Cardiac muscle cell (in vitro differentiated cells and primary cell): ENCODE measurements at regions not wholly inside any gene's neighbourhood (a gene's known extent, or its start where the extent isn't known, plus 50 kb on each side); places are given as distances from the start of the nearest gene placed in this dataset.
"Not testable (repeated sequence)": the region's sequence is repeated elsewhere in the genome, so short reads cannot be mapped to it uniquely, and the experiment has no call there.

Experiments used
- DNase-seq, 2 donors: peaks; one replicate each; pipeline versions ENCODE4 v3.0.0 to v3.0.0-alpha.2; 2010 to 2017; ENCODE audit warnings: low read depth in 1 of 2, low spot score in 1 of 2
- H3K27ac ChIP-seq: fragments of 200-600 bp; sonication (generic); 2 replicates; pipeline ENCODE4 v1.5.1; 2016
- H3K27me3 ChIP-seq: fragments of 200-600 bp; sonication (generic); 2 replicates; pipeline ENCODE4 v1.6.0; 2016; ENCODE audit warnings: control low read depth
- H3K36me3 ChIP-seq: fragments of 200-600 bp; sonication (generic); 2 replicates; pipeline ENCODE4 v1.5.1; 2016; ENCODE audit warnings: control low read depth
- H3K4me1 ChIP-seq: fragments of 200-600 bp; sonication (generic); 2 replicates; pipeline ENCODE4 v1.8.1; 2017; ENCODE audit warnings: low read depth, mild to moderate bottlenecking, mixed run types
- H3K4me3 ChIP-seq: fragments of 200-600 bp; sonication (generic); 2 replicates; pipeline ENCODE4 v1.5.1; 2016; ENCODE audit warnings: mild to moderate bottlenecking
- H3K9me3 ChIP-seq: fragments of 200-600 bp; sonication (generic); 2 replicates; pipeline ENCODE4 v1.5.1; 2017; ENCODE audit warnings: low read depth, mild to moderate bottlenecking, control low read depth
- TF ChIP-seq, protein P1 (sequence below): IDR thresholded peaks from 2 replicates; pipeline ENCODE4 v1.5.1; 2012; ENCODE audit warnings: low read depth, mild to moderate bottlenecking, low read length

GRCh38 chr12:47362126-47362705 is 282.5 kb upstream of the AMIGO2 start:
- DNase-seq = no peak
- no peaks in the 10 kb centered on the region for H3K9me3 ChIP-seq
- H3K36me3 ChIP-seq = no peaks in the 10 kb centered on the region
- no peak overlapping the region for H3K4me3 ChIP-seq
- TF ChIP-seq, protein P1, sequence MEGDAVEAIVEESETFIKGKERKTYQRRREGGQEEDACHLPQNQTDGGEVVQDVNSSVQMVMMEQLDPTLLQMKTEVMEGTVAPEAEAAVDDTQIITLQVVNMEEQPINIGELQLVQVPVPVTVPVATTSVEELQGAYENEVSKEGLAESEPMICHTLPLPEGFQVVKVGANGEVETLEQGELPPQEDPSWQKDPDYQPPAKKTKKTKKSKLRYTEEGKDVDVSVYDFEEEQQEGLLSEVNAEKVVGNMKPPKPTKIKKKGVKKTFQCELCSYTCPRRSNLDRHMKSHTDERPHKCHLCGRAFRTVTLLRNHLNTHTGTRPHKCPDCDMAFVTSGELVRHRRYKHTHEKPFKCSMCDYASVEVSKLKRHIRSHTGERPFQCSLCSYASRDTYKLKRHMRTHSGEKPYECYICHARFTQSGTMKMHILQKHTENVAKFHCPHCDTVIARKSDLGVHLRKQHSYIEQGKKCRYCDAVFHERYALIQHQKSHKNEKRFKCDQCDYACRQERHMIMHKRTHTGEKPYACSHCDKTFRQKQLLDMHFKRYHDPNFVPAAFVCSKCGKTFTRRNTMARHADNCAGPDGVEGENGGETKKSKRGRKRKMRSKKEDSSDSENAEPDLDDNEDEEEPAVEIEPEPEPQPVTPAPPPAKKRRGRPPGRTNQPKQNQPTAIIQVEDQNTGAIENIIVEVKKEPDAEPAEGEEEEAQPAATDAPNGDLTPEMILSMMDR = no peak
- no peak overlapping the region for H3K27ac ChIP-seq
- no peaks in the 10 kb centered on the region for H3K4me1 ChIP-seq
- H3K27me3 ChIP-seq = no peaks in the 10 kb centered on the region

GRCh38 chr12:47361389-47362021 is 281.7 kb upstream of the AMIGO2 start:
- Histone ChIP-seq H3K4me1 (no peaks in the 10 kb centered on the region), H3K9me3 (no peaks in the 10 kb centered on the region), H3K36me3 (no peaks in the 10 kb centered on the region), H3K27me3 (no peaks in the 10 kb centered on the region), H3K27ac (no peak overlapping the region), H3K4me3 (no peak overlapping the region)
- DNase-seq = no peak
- TF ChIP-seq, protein P1 = no peak

DNA sequence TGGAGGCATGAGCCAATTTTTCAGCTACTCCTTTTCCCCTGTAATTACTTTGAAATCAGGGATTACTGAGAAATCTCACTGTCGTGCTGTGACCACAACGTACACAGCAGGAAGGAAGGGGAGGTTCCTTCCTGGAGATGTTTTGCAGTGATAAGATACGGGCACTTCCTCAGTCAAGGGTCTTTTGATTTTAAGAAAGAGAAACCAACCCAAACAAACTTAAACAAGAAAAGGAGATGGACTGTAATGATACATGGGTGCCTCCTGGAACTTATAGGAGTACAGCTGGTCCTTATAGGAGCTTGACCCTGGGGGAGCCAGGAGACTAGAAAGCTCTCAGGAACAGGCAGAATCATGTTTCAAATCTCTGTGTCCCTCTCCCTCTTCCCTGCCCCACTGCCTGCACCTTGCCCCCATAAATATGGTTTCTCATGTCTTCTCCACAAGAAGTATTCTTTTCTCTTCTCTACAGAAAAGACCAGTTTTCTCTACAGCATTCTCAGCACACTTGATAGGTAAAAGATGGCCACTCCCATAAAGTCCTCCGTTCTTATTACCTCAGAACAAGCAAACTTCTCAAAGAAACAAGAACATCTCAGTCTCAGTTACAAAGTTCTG is 281.1 kb upstream of the AMIGO2 start:
- H3K27me3 ChIP-seq = no peaks in the 10 kb centered on the region
- no peaks in the 10 kb centered on the region for H3K9me3 ChIP-seq
- H3K4me3 ChIP-seq = no peak overlapping the region
- TF ChIP-seq, protein P1 = no peak
- H3K4me1 ChIP-seq = peaks cover 5% of the 10 kb centered on the region
- H3K27ac ChIP-seq = no peak overlapping the region
- peak in 1 of 2 donors; percentile 37 for DNase-seq
- H3K36me3 ChIP-seq = no peaks in the 10 kb centered on the region

GRCh38 chr12:47360093-47360480 is 280.3 kb upstream of the AMIGO2 start:
- no peak for DNase-seq
- peaks cover 5% of the 10 kb centered on the region for H3K4me1 ChIP-seq
- no peak overlapping the region for H3K4me3 ChIP-seq
- TF ChIP-seq, protein P1 = no peak
- no peaks in the 10 kb centered on the region for H3K9me3 ChIP-seq
- no peaks in the 10 kb centered on the region for H3K36me3 ChIP-seq
- no peak overlapping the region for H3K27ac ChIP-seq
- no peaks in the 10 kb centered on the region for H3K27me3 ChIP-seq

GRCh38 chr12:47359310-47360092 is 279.7 kb upstream of the AMIGO2 start:
- no peaks in the 10 kb centered on the region for H3K36me3 ChIP-seq
- H3K4me3 ChIP-seq = no peak overlapping the region
- peaks cover 5% of the 10 kb centered on the region for H3K4me1 ChIP-seq
- no peaks in the 10 kb centered on the region for H3K9me3 ChIP-seq
- no peaks in the 10 kb centered on the region for H3K27me3 ChIP-seq
- no peak overlapping the region for H3K27ac ChIP-seq
- DNase-seq = no peak
- TF ChIP-seq, protein P1 = no peak

GRCh38 chr12:47357006-47357405 is 277.2 kb upstream of the AMIGO2 start:
- H3K36me3 ChIP-seq, H3K27ac ChIP-seq, H3K9me3 ChIP-seq, H3K4me1 ChIP-seq, DNase-seq, H3K4me3 ChIP-seq, H3K27me3 ChIP-seq: not testable (repeated sequence)
